ENCODE measurements at regions not wholly inside any gene's neighbourhood (a gene's known extent, or its start where the extent isn't known, plus 50 kb on each side); places are given as distances from the start of the nearest gene placed in this dataset.
"Not testable (repeated sequence)": the region's sequence is repeated elsewhere in the genome, so short reads cannot be mapped to it uniquely, and the experiment has no call there.

DNA sequence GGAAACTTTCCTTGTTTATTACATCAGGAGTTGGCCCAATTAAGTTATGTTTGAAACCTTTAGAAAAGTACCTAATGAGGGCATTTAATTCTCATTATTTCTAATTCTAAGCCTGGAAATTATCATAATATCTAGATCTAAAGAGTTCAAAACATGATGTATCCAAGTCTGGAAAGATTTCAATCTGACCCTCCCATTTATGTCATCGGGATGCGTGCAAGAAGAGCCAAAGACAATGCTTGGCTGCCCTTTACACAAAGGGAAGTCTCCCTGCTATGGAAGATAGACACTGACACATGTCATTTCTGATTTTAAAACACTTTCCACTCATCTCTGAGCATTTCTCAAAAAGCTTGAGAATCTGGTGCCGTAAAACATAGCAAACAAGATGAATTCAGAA, 222.4 kb downstream of the ANTXR2 start:
- intact Hi-C loops (cut with micrococcal nuclease): no loop called here
- no peaks in the 10 kb centered on the region for H3K9me3 Mint-ChIP-seq
- no peaks in the 10 kb centered on the region for H3K4me1 Mint-ChIP-seq (ENCODE audit: low read depth)
- H3K4me3 Mint-ChIP-seq: no peak overlapping the region
- no peaks in the 10 kb centered on the region for H3K27me3 Mint-ChIP-seq
- no peaks in the 10 kb centered on the region for H3K36me3 Mint-ChIP-seq (ENCODE audit: low read depth)
- no peak overlapping the region for H3K27ac Mint-ChIP-seq

DNA sequence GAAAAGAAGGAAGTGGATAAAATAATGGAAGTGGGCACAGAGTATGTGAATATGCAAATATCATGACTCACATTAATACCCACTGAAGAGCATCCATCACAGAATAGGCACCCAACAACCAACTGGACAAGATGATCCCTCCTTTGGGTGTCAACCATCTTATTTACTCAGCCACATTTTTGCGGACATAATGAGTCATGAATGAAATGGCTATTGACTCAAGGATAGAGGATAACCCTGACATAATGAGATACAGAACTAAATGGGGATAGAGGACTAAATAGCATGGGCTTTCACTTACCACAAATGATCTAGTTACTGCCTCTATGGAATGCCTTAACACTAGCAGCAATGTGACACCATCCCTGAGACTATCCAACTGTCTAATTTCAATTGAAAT, 224.7 kb downstream of the ANTXR2 start:
- H3K4me1 Mint-ChIP-seq (ENCODE audit: low read depth): no peaks in the 10 kb centered on the region
- no peak overlapping the region for H3K4me3 Mint-ChIP-seq
- H3K36me3 Mint-ChIP-seq (ENCODE audit: low read depth): no peaks in the 10 kb centered on the region
- intact Hi-C loops (cut with micrococcal nuclease): no loop called here
- H3K9me3 Mint-ChIP-seq: peaks cover 14% of the 10 kb centered on the region
- H3K27ac Mint-ChIP-seq: no peak overlapping the region
- no peaks in the 10 kb centered on the region for H3K27me3 Mint-ChIP-seq

DNA sequence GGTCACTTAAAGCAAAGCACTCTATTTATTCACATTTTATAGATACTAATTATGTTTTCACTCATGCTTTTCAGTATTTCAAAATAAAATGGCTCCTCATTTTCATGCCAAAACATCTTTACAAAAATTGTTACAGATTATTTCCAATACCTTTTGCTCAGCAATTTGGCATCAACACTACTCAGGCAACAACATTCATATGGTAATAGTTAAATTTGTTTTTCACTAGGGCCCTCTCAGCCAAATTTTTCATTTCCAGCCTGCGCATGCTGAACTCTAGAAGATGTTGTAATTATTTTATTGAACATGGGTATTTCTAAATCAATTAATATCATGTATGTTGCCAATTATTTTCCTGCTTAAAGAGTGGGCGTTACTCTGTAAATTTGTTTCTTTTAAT, 225.6 kb downstream of the ANTXR2 start:
- no peaks in the 10 kb centered on the region for H3K27me3 Mint-ChIP-seq
- H3K4me1 Mint-ChIP-seq (ENCODE audit: low read depth): no peaks in the 10 kb centered on the region
- no peak overlapping the region for H3K27ac Mint-ChIP-seq
- H3K4me3 Mint-ChIP-seq: no peak overlapping the region
- peaks cover 21% of the 10 kb centered on the region for H3K9me3 Mint-ChIP-seq
- intact Hi-C loops (cut with micrococcal nuclease): no loop called here
- H3K36me3 Mint-ChIP-seq (ENCODE audit: low read depth): no peaks in the 10 kb centered on the region

GRCh38 chr4:79842162-79842561, 230.9 kb downstream of the ANTXR2 start:
- Mint-ChIP-seq H3K4me3 (no peak overlapping the region), H3K27ac (no peak overlapping the region), H3K27me3 (no peaks in the 10 kb centered on the region), H3K4me1 (ENCODE audit: low read depth) (no peaks in the 10 kb centered on the region), H3K9me3 (peaks cover 30% of the 10 kb centered on the region), H3K36me3 (ENCODE audit: low read depth) (no peaks in the 10 kb centered on the region)
- intact Hi-C loops (cut with micrococcal nuclease): no loop called here

GRCh38 chr4:79833857-79834256, 239.2 kb downstream of the ANTXR2 start:
- Mint-ChIP-seq H3K4me3 (no peak overlapping the region), H3K4me1 (ENCODE audit: low read depth) (no peaks in the 10 kb centered on the region), H3K27me3 (no peaks in the 10 kb centered on the region), H3K27ac (no peak overlapping the region), H3K36me3 (ENCODE audit: low read depth) (no peaks in the 10 kb centered on the region), H3K9me3 (peaks cover 8% of the 10 kb centered on the region)
- intact Hi-C loops (cut with micrococcal nuclease): no loop called here

DNA sequence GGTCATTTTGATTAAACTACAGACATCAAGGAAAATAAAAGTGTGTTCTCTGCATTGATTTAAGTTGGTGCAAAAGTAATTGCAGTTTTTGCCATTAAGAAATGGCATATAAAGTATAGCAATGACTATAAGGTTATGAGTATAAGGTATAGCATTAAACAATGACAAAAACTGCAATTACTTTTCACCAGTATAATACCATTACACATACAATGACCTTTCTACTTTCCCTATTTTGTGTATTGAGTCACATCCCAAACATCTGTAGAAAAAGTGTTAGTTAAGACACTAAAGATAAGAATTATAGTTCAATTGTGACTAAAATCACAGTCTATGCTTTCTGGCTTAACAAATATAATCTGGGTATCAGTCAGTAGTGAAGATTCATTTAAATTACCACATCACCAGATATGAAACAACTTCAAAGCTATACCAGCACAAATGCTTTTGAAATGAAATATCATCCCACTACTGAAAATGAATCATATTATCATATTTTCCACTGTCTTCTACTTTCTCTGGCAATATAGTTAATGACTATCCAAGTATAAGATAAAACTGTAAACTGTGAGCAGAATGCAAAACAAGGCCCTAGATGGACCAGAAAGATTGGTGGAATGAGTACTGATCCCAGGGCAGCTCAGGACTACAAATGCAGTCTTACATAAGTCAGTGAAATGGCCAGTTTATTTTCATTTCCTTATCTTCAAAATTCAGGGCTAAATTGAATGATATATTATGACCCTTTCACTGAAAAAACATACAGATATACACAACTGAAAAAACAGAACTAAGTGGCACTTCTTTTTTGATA, 241.1 kb downstream of the ANTXR2 start:
- Mint-ChIP-seq H3K27ac (no peak overlapping the region), H3K27me3 (no peaks in the 10 kb centered on the region), H3K9me3 (peaks cover 12% of the 10 kb centered on the region), H3K36me3 (ENCODE audit: low read depth) (no peaks in the 10 kb centered on the region), H3K4me3 (no peak overlapping the region), H3K4me1 (ENCODE audit: low read depth) (no peaks in the 10 kb centered on the region)
- intact Hi-C loops (cut with micrococcal nuclease): no loop called here

GRCh38 chr4:79831119-79831528, 241.9 kb downstream of the ANTXR2 start:
- intact Hi-C loops (cut with micrococcal nuclease): no loop called here
- peaks cover 5% of the 10 kb centered on the region for H3K9me3 Mint-ChIP-seq
- no peak overlapping the region for H3K27ac Mint-ChIP-seq
- H3K36me3 Mint-ChIP-seq (ENCODE audit: low read depth): no peaks in the 10 kb centered on the region
- no peaks in the 10 kb centered on the region for H3K27me3 Mint-ChIP-seq
- no peak overlapping the region for H3K4me3 Mint-ChIP-seq
- no peaks in the 10 kb centered on the region for H3K4me1 Mint-ChIP-seq (ENCODE audit: low read depth)

- intact Hi-C loops (cut with micrococcal nuclease): no loop called here
- H3K27ac Mint-ChIP-seq: no peak overlapping the region
- no peak overlapping the region for H3K4me3 Mint-ChIP-seq
- H3K27me3 Mint-ChIP-seq: no peaks in the 10 kb centered on the region
- H3K9me3 Mint-ChIP-seq: peaks cover 14% of the 10 kb centered on the region
- H3K4me1 Mint-ChIP-seq (ENCODE audit: low read depth): no peaks in the 10 kb centered on the region
- H3K36me3 Mint-ChIP-seq (ENCODE audit: low read depth): no peaks in the 10 kb centered on the region
Measured at GRCh38 chr4:79827283-79827682, 245.7 kb downstream of the ANTXR2 start.

GRCh38 chr4:79823148-79823763, 249.8 kb downstream of the ANTXR2 start:
- intact Hi-C loops (cut with micrococcal nuclease): no loop called here
- H3K36me3 Mint-ChIP-seq (ENCODE audit: low read depth): no peaks in the 10 kb centered on the region
- no peak overlapping the region for H3K27ac Mint-ChIP-seq
- peaks cover 14% of the 10 kb centered on the region for H3K9me3 Mint-ChIP-seq
- no peaks in the 10 kb centered on the region for H3K4me1 Mint-ChIP-seq (ENCODE audit: low read depth)
- no peak overlapping the region for H3K4me3 Mint-ChIP-seq
- no peaks in the 10 kb centered on the region for H3K27me3 Mint-ChIP-seq

GRCh38 chr4:79820427-79820826, 252.6 kb downstream of the ANTXR2 start:
- no peak overlapping the region for H3K27ac Mint-ChIP-seq
- intact Hi-C loops (cut with micrococcal nuclease): no loop called here
- no peaks in the 10 kb centered on the region for H3K4me1 Mint-ChIP-seq (ENCODE audit: low read depth)
- no peaks in the 10 kb centered on the region for H3K36me3 Mint-ChIP-seq (ENCODE audit: low read depth)
- H3K27me3 Mint-ChIP-seq: no peaks in the 10 kb centered on the region
- no peak overlapping the region for H3K4me3 Mint-ChIP-seq
- peaks cover 14% of the 10 kb centered on the region for H3K9me3 Mint-ChIP-seq

- H3K4me1 Mint-ChIP-seq (ENCODE audit: low read depth); intact Hi-C loops (cut with micrococcal nuclease); H3K27me3 Mint-ChIP-seq; H3K4me3 Mint-ChIP-seq; H3K27ac Mint-ChIP-seq; H3K36me3 Mint-ChIP-seq (ENCODE audit: low read depth): not testable (repeated sequence)
- H3K9me3 Mint-ChIP-seq: peaks cover 13% of the 10 kb centered on the region
Measured at GRCh38 chr4:79807933-79808332, 265.1 kb downstream of the ANTXR2 start.

DNA sequence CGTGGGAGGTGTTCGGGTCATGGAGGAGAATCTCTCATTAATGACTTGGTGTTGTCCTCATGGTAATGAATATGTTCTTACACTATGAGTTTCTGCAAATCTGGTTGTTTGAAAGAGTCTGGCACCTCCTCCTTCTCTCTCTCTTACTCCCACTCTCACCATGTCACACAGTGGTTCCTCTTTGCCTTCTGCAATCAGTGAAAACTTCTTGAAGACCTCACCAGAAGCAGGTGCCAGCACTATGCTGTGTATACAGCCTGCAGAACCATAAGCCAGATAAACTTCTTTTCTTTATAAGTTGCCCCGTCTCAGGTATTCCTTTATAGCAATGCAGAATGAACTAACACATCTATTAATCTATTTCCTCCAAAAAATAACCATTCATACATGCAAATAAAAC, 275.0 kb downstream of the ANTXR2 start:
- H3K4me3 Mint-ChIP-seq: no peak overlapping the region
- H3K9me3 Mint-ChIP-seq: no peaks in the 10 kb centered on the region
- no peaks in the 10 kb centered on the region for H3K4me1 Mint-ChIP-seq (ENCODE audit: low read depth)
- no peaks in the 10 kb centered on the region for H3K27me3 Mint-ChIP-seq
- H3K27ac Mint-ChIP-seq: no peak overlapping the region
- intact Hi-C loops (cut with micrococcal nuclease): no loop called here
- no peaks in the 10 kb centered on the region for H3K36me3 Mint-ChIP-seq (ENCODE audit: low read depth)

DNA sequence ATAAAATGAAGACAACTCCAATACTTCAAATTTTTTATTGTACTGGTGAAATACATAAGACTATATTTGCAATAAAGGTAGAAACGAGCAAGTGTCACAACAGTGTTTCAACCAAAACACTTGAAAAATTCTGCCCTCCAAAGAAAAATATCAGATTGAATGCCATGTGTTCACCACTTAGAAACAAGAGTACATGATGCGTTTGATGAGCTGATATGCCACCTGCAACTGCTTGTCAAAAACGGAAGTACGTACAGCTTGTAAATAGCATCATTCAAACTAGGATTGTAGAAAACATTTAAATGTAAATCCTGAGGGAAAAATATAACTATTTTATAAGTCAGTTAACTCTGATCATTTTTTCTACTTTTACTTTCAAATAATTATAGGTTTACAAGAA, 276.1 kb downstream of the ANTXR2 start:
- Mint-ChIP-seq H3K27me3 (no peaks in the 10 kb centered on the region), H3K27ac (no peak overlapping the region)
- intact Hi-C loops (cut with micrococcal nuclease): no loop called here

DNA sequence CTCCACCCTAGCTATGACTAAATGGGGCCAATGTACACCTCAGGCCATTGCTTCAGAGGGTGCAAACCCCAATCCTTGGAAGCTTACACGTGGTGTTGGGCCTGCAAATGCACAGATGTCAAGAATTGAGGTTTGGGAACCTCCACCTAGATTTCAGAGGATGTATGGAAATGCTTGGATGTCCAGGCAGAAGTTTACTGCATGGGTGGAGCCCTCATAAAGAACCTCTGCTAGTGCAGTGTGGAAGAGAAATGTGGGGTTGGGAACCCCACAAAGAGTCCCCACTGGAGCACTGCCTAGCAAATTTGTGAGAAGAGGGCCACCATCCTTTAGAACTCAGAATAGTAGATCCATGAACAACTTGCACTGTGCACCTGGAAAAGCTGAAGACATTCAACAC, 284.1 kb downstream of the ANTXR2 start:
- H3K4me3 Mint-ChIP-seq: no peak overlapping the region
- H3K27ac Mint-ChIP-seq: no peak overlapping the region
- no peaks in the 10 kb centered on the region for H3K4me1 Mint-ChIP-seq (ENCODE audit: low read depth)
- no peaks in the 10 kb centered on the region for H3K36me3 Mint-ChIP-seq (ENCODE audit: low read depth)
- peaks cover 47% of the 10 kb centered on the region for H3K9me3 Mint-ChIP-seq
- intact Hi-C loops (cut with micrococcal nuclease): no loop called here
- no peaks in the 10 kb centered on the region for H3K27me3 Mint-ChIP-seq

More for the DNA sequence above, 276.1 kb downstream of the ANTXR2 start:
- peaks cover 5% of the 10 kb centered on the region for H3K9me3 Mint-ChIP-seq
- no peaks in the 10 kb centered on the region for H3K36me3 Mint-ChIP-seq (ENCODE audit: low read depth)
- H3K4me3 Mint-ChIP-seq: no peak overlapping the region
- H3K4me1 Mint-ChIP-seq (ENCODE audit: low read depth): no peaks in the 10 kb centered on the region

DNA sequence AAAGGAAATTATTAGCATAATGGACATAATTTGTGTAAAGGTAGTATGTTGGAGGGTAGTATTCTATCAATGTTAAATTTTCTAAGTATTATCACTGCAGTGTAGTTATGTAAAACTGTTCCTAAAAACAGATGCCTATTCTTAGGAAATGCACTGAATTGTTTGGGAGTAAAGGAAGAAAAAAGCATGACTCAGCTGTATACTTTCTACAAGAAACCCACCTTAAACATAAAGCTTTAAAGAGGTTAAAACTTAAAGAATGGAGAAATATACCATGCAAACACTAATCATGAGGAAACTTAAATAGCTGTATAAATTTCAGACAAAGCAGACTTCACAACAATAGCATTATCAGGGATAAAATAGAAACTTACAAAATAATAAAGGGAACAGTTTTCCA, 292.9 kb downstream of the ANTXR2 start:
- H3K4me1 Mint-ChIP-seq (ENCODE audit: low read depth): no peaks in the 10 kb centered on the region
- intact Hi-C loops (cut with micrococcal nuclease): no loop called here
- H3K27ac Mint-ChIP-seq: no peak overlapping the region

More for the DNA sequence above, 292.9 kb downstream of the ANTXR2 start:
- H3K4me3 Mint-ChIP-seq: no peak overlapping the region
- no peaks in the 10 kb centered on the region for H3K36me3 Mint-ChIP-seq (ENCODE audit: low read depth)
- no peaks in the 10 kb centered on the region for H3K27me3 Mint-ChIP-seq
- peaks cover 21% of the 10 kb centered on the region for H3K9me3 Mint-ChIP-seq

Measured in dendritic cell treated with granulocyte-macrophage colony-stimulating factor and Interleukin-4, amounts not matched to agents 40 ng/mL and 50 ng/mL, for 4 days (primary cell).